ENCODE measurements at regions not wholly inside any gene's neighbourhood (a gene's known extent, or its start where the extent isn't known, plus 50 kb on each side); places are given as distances from the start of the nearest gene placed in this dataset.

GRCh38 chr12:114774699-114775098 is 90.7 kb upstream of the TBX3 start:
- DNase-seq: no peak

- no peak for DNase-seq
These were observed 90.2 kb upstream of the TBX3 start for GRCh38 chr12:114774197-114774596.

DNA sequence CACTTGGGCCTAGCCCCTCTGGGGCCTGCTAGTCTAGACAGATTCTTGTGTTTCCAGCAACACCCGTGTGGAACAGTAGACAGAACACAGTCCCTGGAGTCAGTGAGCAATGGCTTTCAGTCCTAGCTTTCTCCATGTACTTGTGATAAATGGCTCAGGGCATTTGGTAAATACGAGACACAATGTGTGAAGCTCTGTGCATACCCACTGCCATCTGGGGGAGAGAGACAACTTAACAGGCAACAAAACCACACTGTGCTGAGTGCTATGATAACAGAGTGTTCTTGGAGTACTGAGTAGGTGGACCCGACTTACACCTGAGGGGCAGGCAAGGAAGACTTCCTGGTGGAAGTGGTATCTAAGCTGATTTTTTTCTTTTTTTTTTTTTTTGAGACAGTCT is 86.3 kb upstream of the TBX3 start:
- DNase-seq: no peak

DNA sequence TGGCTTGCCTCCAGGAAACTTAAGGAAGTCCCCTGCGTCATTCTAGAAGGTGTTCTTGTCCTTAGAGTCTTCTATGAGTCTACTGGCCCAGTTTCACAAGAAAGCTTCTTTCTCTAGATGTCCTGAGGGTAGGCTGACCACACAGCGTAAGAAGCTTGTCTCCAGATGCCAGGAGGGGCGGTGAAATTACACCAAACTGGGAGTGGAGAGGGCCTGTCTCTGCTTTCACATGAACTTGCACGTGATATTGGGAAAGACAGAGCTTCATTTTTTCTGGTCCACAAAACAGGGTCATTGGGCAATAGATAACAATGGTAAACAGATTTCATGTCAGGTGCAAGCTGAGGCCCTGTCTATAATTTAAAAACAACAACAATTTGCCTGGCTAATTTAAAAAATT is 85.7 kb upstream of the TBX3 start:
- DNase-seq: no peak

DNA sequence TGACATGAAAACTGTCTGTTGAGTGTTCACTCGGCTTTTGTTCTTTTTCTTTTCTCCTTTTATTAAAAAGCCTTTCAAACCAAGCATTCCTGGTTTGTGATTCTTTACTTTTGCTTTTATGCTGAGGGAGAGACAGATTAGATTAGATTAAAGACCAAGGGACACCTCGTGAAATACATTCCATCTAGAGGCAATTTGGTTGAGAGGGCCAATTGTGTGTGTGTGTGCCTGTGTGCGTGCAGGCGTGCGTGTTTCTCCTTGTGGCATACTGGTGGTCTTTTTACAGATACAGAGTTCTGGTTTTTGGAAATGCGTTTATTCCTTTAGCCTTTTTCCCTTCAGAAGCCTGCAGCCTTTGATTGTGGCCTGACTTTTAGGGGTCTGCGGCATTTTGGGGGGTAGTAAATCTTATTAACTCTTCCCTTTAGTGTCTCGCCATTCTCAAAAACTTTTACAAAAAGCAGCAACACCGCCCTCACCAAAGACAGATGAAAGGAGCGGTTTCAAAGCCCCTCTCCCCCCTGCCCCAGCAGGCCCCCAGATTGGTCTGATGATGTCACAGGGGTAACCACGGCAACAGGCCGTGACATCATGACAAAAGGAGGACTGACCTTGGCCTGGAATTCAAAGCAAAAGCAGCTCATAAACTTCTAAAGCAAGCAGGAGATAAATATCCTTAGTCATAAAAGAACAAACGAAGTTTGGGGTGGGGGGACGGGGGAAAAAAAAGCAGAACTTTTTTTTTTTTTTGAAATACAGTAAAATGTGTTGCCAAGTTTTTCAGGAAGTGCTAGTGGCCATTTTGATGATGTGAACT is 84.1 kb upstream of the TBX3 start:
- no peak for DNase-seq

DNA sequence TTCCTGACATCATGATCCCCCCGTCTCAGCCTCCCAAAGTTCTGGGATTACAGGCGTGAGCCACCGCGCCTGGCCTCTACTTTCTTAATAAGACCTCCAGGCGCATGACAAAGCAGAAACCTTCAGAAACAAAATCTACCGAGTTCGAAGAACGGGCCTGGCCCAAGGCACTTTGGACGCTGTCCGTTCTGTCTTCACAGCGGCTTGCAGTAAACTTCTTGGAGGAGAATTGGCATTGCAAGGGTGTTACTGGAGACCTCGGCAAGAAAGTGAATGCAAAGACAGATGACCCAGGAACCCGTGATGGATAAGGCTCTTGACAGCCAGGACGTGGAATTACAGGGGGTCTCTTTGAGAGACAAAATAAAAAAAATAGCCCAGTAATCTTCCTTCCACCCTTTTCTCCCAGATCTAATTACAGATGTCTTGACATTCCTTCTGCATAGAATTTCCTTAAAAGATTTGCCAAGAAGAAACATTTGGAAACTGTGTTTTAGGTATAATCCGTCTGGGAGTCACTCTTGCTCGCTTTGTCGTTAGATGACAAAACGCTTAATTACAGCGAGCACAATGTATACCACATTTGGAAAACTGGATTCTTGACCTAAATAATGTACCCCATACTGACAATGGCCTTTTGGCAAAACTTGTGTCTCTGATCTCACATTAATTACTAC is 83.2 kb upstream of the TBX3 start:
- no peak for DNase-seq

GRCh38 chr12:114765960-114766691 is 82.2 kb upstream of the TBX3 start:
- DNase-seq: no peak

- DNase-seq: peak; percentile 61
These were observed 80.5 kb upstream of the TBX3 start for GRCh38 chr12:114764510-114764909.

- no peak for DNase-seq
These were observed 78.6 kb upstream of the TBX3 start for GRCh38 chr12:114762490-114763110.

DNA sequence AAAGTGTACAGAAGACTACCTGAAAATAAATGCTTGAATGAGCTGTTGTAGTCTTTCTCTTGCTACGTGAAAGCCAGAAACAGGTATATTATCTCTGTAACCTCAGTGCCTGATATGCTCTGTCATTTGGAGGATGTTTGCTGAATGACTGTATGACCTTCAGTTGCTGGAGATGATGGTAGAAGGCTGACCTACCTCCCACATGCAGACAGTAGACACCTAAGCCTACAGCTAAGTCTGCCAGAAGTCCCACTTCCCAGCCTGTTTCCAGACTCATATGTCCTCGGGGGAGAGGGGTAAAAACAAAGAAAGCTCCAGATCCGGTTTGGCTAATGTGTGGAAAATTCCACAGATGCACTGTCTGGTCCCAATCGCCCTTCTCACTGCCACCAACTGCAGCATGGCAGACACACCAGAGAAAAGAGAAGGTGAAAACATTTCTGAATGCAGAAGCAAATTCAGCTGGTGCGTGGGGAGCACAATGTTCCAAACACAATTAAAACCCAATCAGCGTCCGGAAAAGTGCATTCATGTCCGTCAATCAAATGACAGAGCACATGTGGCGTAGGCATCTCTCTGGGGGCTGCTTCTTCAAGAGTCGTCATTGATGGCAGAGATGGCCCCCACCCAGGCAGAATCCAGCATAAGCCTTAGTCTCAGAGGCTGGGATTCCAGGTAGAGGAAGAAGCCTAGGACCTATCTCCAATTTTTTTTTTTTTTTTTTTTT is 76.3 kb upstream of the TBX3 start:
- DNase-seq: no peak

DNA sequence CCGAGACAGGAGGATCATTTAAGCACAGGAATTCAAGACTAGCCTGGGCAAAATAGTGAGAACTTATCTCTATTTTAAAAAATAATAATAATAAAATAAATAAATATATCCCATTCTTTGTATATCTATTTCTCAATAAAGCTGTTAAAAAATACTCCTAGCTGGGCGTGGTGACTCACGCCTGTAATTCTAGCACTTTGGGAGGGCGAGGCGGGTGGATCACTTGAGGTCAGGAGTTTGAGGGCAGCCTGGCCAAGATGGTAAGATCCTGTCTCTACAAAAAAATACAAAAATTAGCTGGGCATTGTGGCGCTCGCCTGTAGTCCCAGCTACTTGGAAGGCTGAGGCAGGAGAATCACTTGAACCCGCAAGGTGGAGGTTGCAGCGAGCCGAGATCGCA is 75.7 kb upstream of the TBX3 start:
- no peak for DNase-seq

GRCh38 chr12:114757684-114758325 is 73.8 kb upstream of the TBX3 start:
- no peak for DNase-seq

GRCh38 chr12:114752217-114752616 is 68.2 kb upstream of the TBX3 start:
- no peak for DNase-seq

- DNase-seq: no peak
These were observed 67.7 kb upstream of the TBX3 start for GRCh38 chr12:114751712-114752111.

- no peak for DNase-seq
These were observed 66.9 kb upstream of the TBX3 start for GRCh38 chr12:114750917-114751316.

DNA sequence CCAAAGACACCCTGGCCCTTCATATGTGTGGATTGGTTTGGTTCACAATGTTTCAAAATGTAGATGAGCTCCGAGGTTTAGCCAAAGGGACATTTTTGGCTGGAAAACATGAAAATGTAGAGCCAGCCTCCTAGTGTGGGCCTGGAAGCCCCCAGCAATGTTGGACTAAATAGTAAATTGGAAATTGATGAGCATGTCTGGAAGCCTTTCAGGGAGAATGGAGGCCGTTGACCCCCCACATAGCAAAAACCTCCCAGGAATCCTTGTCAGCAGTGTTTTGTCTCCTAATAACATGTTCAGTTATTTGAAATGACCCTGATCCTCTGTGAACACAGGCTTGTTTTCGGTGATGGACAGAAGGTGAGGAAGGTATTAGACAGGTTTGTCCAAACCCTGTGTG is 65.1 kb upstream of the TBX3 start:
- DNase-seq: no peak

DNA sequence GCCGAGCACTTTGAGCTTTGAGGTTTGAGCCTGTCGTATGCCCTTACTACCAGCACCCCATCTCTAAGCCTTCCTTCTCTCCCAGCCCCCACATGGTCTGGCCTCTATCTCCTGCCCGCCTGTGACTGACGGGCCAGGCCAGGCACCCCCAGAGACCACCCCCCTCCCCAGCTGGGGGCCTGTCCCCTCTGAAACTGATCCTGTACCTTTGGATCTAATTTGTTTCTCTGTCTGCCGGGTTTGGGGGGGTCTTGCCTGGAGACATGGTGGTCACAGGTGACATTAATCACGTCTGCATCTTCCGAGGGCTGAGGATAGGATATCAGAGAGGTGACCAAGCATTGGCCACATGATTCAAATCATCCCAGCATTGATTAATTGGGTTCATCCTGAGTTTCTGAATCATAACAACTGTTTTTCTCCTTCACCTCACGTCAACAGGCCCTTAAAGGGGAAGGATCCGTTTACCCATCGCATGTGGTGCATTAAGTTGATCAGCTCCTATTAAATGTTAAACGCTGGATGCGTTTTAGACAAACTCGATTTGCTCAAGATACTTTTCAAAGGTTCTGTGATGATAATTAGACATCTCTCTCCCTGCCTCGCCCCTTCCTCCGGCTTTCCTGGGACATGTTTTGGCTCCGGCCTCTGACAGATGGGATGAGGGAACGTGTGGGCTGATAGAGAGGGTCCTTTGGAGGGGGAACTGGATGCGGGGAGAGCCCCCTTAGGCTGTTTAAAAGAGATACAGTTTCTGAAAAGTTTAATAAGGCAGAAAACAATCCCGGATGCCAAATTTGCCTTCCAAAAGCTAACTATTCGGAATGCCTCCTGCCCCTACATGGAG is 63.3 kb upstream of the TBX3 start:
- DNase-seq: no peak

DNA sequence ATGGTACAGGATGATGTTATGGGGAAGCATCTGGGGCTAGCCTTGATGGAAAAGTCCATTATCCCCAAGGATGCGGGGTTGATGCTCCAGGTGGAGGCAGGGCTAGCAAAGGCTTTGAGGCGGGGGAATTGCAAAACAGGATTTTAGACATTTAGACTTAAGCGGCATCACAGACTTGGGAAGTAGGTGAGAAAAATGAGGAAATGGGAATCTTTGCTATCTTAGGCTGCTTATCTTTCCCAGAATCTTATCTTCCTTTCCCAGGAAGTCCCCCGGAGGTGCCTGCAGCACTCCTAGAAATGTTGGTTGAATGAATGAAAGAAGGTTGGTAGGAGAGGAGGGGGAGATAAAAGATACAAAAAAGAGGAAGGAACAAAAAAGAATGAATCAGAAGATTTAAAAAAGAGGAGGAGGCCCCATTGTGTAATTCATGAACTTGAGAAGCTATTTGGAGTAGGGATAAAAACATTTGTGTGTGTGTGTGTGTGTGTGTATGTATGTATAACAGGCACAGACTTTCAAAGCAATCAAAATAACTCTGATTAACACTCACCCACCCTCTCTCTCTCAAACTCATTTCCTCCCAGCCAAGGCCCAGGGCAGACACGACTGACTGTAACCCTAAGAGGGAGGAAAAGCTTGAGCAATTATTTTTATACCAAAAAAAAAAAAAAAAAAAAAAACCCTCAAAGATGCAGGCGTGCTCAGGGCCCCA is 62.5 kb upstream of the TBX3 start:
- DNase-seq: no peak

DNA sequence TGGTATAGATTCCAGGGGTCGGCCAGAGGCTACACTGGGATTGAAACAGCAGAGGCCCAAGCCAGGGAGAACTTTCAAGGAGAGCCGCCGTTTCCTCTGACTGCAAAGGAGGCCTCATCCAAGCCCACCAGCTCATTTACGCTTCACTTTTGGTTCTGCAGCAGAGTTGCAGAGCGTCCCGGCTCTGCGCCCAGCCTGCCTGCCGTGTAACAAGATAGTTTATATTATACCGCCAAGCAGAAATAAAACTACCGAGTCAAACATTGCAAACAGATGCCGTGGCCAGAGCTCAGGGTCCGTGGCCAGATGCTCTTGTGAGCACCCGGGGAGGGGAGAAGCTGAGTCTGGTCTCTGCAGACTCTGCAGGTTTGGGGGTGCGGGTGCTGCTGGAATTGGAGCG is 60.7 kb upstream of the TBX3 start:
- no peak for DNase-seq

DNA sequence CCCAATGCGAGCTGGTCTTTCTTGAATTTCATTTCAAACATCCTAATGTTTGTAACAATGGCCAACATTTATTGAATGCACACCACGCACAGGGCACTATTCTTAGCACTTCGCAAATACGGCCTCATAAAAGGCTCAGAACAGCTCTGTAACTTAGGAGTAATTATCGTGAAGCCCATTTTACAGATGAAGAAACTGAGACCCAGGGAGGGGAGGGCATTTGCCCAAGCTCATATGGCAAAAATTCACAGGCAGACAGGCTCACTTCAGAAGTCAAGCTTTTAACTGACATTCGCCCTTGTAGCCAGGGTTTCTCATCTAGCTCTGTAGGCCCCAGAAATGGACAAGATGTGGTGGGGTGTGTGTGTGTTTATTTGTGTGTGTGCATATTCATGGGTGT is 60.3 kb upstream of the TBX3 start:
- DNase-seq: no peak

DNA sequence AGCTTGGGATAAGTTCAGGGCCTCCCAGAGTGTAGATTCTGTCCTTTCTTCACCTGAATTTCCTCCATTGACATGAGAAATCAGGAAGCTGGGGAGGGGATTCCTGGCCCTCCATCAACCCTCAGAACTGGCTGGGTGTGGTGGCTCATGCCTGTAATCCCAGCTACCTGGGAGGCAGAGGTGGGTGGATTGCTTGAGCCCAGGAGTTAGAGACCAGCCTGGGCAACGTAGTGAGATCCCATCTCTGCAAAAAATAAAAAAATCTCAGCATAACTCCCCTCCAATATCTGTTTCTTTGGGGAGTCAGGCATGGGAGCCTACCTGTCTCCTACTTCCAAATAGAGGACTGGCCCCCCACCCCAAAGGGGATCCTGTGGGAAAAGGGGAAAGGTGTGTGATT is 59.8 kb upstream of the TBX3 start:
- no peak for DNase-seq

Data from NCI-H2029 (cell line).